NB4 (cell line): ENCODE measurements at regions not wholly inside any gene's neighbourhood (a gene's known extent, or its start where the extent isn't known, plus 50 kb on each side); places are given as distances from the start of the nearest gene placed in this dataset.

Experiments used
- CTCF ChIP-seq: IDR thresholded peaks from one replicate; pipeline ENCODE4 v1.5.1; 2012; ENCODE audit warnings: low read depth, low read length
- POLR2A ChIP-seq: IDR thresholded peaks from 2 replicates; pipeline ENCODE4 v1.6.1; 2011; ENCODE audit warnings: mild to moderate bottlenecking; ENCODE audit not compliant: insufficient read length; ENCODE audit errors: extremely low read depth

GRCh38 chr4:33422656-33423055, 2702.5 kb downstream of the PCDH7 start:
- no peak for TF ChIP-seq CTCF
- TF ChIP-seq POLR2A = no peak
